ENCODE measurements at regions not wholly inside any gene's neighbourhood (a gene's known extent, or its start where the extent isn't known, plus 50 kb on each side); places are given as distances from the start of the nearest gene placed in this dataset.

- BruUV-seq (replicated peaks) = no TSS peak
- Histone ChIP-seq H3K27ac (ENCODE audit: low read depth, low read length, poor library complexity, severe bottlenecking) (no peak overlapping the region), H2AFZ (ENCODE audit: low read length) (no peak overlapping the region), H3K9me2 (ENCODE audit: insufficient read depth, low read length) (no peaks in the 10 kb centered on the region), H3K36me3 (ENCODE audit: insufficient read depth, low read length) (peaks cover 36% of the 10 kb centered on the region), H3K4me1 (ENCODE audit: insufficient read depth, low read length, poor library complexity, severe bottlenecking) (no peaks in the 10 kb centered on the region), H3K79me2 (ENCODE audit: insufficient read depth, low read depth, low read length) (no peaks in the 10 kb centered on the region), H3K9me3 (ENCODE audit: low read length) (peaks cover 47% of the 10 kb centered on the region; the same call in 1 of the 2 replicates), H4K20me1 (ENCODE audit: insufficient read depth, low read length) (no peaks in the 10 kb centered on the region), H3K4me3 (ENCODE audit: low read depth, low read length, poor library complexity, severe bottlenecking) (no peak overlapping the region), H3K4me2 (ENCODE audit: low read length) (no peak overlapping the region)
- TF ChIP-seq, protein P1, sequence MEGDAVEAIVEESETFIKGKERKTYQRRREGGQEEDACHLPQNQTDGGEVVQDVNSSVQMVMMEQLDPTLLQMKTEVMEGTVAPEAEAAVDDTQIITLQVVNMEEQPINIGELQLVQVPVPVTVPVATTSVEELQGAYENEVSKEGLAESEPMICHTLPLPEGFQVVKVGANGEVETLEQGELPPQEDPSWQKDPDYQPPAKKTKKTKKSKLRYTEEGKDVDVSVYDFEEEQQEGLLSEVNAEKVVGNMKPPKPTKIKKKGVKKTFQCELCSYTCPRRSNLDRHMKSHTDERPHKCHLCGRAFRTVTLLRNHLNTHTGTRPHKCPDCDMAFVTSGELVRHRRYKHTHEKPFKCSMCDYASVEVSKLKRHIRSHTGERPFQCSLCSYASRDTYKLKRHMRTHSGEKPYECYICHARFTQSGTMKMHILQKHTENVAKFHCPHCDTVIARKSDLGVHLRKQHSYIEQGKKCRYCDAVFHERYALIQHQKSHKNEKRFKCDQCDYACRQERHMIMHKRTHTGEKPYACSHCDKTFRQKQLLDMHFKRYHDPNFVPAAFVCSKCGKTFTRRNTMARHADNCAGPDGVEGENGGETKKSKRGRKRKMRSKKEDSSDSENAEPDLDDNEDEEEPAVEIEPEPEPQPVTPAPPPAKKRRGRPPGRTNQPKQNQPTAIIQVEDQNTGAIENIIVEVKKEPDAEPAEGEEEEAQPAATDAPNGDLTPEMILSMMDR (conservative IDR thresholded peaks at IDR 0.05; ENCODE audit: low read length) = no peak
- TF ChIP-seq EZH2phosphoT487 (IDR thresholded peaks at IDR 0.05; ENCODE audit: borderline replicate concordance, low read depth, low read length) = no peak
- intact Hi-C loops (cut with micrococcal nuclease; ENCODE audit: unreplicated experiment) = no loop called here
- DNase-seq (ENCODE audit: low spot score) = no peak
- ChIA-PET CTCF (ENCODE audit: unreplicated experiment) (no interaction called here), POLR2A (no interaction called here)
Measured at GRCh38 chr22:22983816-22984215, 86.5 kb upstream of the GNAZ start.

- Histone ChIP-seq H3K36me3 (ENCODE audit: insufficient read depth, low read length) (peaks cover 30% of the 10 kb centered on the region), H2AFZ (ENCODE audit: low read length) (no peak overlapping the region), H3K9me2 (ENCODE audit: insufficient read depth, low read length) (no peaks in the 10 kb centered on the region), H3K4me3 (ENCODE audit: low read depth, low read length, poor library complexity, severe bottlenecking) (no peak overlapping the region), H3K4me1 (ENCODE audit: insufficient read depth, low read length, poor library complexity, severe bottlenecking) (no peaks in the 10 kb centered on the region), H3K9me3 (ENCODE audit: low read length) (peaks cover 41% of the 10 kb centered on the region; the same call in 1 of the 2 replicates), H3K79me2 (ENCODE audit: insufficient read depth, low read depth, low read length) (no peaks in the 10 kb centered on the region), H3K27ac (ENCODE audit: low read depth, low read length, poor library complexity, severe bottlenecking) (no peak overlapping the region), H3K4me2 (ENCODE audit: low read length) (no peak overlapping the region), H4K20me1 (ENCODE audit: insufficient read depth, low read length) (no peaks in the 10 kb centered on the region)
- intact Hi-C loops (cut with micrococcal nuclease; ENCODE audit: unreplicated experiment) = no loop called here
- no peak for TF ChIP-seq EZH2phosphoT487 (IDR thresholded peaks at IDR 0.05; ENCODE audit: borderline replicate concordance, low read depth, low read length)
- TF ChIP-seq, protein P1 (conservative IDR thresholded peaks at IDR 0.05; ENCODE audit: low read length) = no peak
- ChIA-PET POLR2A (no interaction called here), CTCF (ENCODE audit: unreplicated experiment) (no interaction called here)
- BruUV-seq (replicated peaks) = no TSS peak
- DNase-seq (ENCODE audit: low spot score) = no peak
Measured at GRCh38 chr22:22984967-22985366, 85.4 kb upstream of the GNAZ start.

GRCh38 chr22:22986008-22986407, 84.3 kb upstream of the GNAZ start:
- Histone ChIP-seq H3K4me3 (ENCODE audit: low read depth, low read length, poor library complexity, severe bottlenecking) (no peak overlapping the region), H3K4me2 (ENCODE audit: low read length) (no peak overlapping the region), H3K79me2 (ENCODE audit: insufficient read depth, low read depth, low read length) (no peaks in the 10 kb centered on the region), H3K36me3 (ENCODE audit: insufficient read depth, low read length) (peaks cover 21% of the 10 kb centered on the region), H3K4me1 (ENCODE audit: insufficient read depth, low read length, poor library complexity, severe bottlenecking) (no peaks in the 10 kb centered on the region), H2AFZ (ENCODE audit: low read length) (no peak overlapping the region), H3K9me3 (ENCODE audit: low read length) (peaks cover 31% of the 10 kb centered on the region; the same call in 1 of the 2 replicates), H3K9me2 (ENCODE audit: insufficient read depth, low read length) (no peaks in the 10 kb centered on the region), H3K27ac (ENCODE audit: low read depth, low read length, poor library complexity, severe bottlenecking) (no peak overlapping the region), H4K20me1 (ENCODE audit: insufficient read depth, low read length) (no peaks in the 10 kb centered on the region)
- no peak for DNase-seq (ENCODE audit: low spot score)
- CTCF ChIA-PET (ENCODE audit: unreplicated experiment) = no interaction called here
- POLR2A ChIA-PET = interaction anchor here (1.1 kb wide), 1 partner anchor 9 kb away, joined by 3 read pairs; no protein-coding TSS in a partner anchor
- TF ChIP-seq EZH2phosphoT487 (IDR thresholded peaks at IDR 0.05; ENCODE audit: borderline replicate concordance, low read depth, low read length) = no peak
- TF ChIP-seq, protein P1 (conservative IDR thresholded peaks at IDR 0.05; ENCODE audit: low read length) = no peak
- intact Hi-C loops (cut with micrococcal nuclease; ENCODE audit: unreplicated experiment) = no loop called here
- BruUV-seq (replicated peaks) = no TSS peak
